ENCODE measurements at regions not wholly inside any gene's neighbourhood (a gene's known extent, or its start where the extent isn't known, plus 50 kb on each side); places are given as distances from the start of the nearest gene placed in this dataset.

DNA sequence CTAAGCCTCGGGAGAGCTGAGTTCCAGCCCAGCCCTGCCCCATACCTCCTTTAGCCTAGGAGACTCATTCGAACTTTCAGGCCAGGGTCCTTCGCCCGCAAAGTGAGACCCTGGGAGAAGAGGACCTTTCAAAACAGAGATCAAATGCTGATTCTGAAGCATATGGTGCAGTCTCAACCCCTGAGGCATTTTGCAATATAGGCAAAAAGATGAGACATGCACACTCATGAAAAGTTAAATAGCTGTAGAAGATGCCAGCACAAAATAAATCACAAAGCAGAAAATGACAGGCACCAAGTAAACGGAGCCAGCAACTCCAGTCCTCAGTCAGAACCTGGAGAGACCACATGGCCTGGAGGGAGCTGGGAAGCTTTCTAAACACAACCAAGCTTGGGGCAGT is 542.7 kb upstream of the RAB6C start:
- TF ChIP-seq POLR2A (IDR thresholded peaks at IDR 0.05) = no peak
- TF ChIP-seq, protein P1, sequence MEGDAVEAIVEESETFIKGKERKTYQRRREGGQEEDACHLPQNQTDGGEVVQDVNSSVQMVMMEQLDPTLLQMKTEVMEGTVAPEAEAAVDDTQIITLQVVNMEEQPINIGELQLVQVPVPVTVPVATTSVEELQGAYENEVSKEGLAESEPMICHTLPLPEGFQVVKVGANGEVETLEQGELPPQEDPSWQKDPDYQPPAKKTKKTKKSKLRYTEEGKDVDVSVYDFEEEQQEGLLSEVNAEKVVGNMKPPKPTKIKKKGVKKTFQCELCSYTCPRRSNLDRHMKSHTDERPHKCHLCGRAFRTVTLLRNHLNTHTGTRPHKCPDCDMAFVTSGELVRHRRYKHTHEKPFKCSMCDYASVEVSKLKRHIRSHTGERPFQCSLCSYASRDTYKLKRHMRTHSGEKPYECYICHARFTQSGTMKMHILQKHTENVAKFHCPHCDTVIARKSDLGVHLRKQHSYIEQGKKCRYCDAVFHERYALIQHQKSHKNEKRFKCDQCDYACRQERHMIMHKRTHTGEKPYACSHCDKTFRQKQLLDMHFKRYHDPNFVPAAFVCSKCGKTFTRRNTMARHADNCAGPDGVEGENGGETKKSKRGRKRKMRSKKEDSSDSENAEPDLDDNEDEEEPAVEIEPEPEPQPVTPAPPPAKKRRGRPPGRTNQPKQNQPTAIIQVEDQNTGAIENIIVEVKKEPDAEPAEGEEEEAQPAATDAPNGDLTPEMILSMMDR (IDR thresholded peaks at IDR 0.05) = no peak
- no peak for TF ChIP-seq POLR2AphosphoS5 (IDR thresholded peaks at IDR 0.05)

Measured in prostate gland (tissue), 2 donors.